ENCODE measurements at regions not wholly inside any gene's neighbourhood (a gene's known extent, or its start where the extent isn't known, plus 50 kb on each side); places are given as distances from the start of the nearest gene placed in this dataset.

DNA sequence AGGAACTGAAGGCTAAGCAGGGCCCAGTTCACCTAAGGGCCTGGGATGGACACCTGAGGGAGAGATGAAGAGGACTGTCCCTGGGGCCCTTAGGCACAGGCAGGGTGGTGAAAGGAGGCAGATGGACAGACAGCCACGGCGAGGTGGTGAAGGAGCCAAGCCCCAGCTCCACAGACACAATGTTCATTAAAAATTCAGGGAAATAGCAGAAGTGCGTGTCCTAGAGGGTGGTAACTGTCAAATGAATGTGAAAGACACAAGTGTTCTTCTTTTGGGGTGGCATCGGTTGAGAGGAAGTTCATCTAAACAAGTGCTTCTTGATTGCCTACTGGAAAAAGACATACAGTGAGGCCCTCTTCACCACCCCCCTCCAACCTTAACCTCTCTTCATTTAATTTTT lies 76.2 kb upstream of the SIX2 start:
- in situ Hi-C loops (cut with MboI; ENCODE audit: low sequenced_read_pairs, unreplicated experiment): no loop called here
- TF ChIP-seq CTCF (IDR thresholded peaks at IDR 0.05; ENCODE audit: borderline replicate concordance, control extremely low read depth, extremely low read depth, insufficient read depth, missing control alignments): no peak

GRCh38 chr2:45084361-45085020 lies 75.2 kb upstream of the SIX2 start:
- no peak for DNase-seq (ENCODE audit: low spot score)
- TF ChIP-seq CTCF (IDR thresholded peaks at IDR 0.05; ENCODE audit: borderline replicate concordance, control extremely low read depth, extremely low read depth, insufficient read depth, missing control alignments): no peak
- in situ Hi-C loops (cut with MboI; ENCODE audit: low sequenced_read_pairs, unreplicated experiment): no loop called here

More for the DNA sequence above, 76.2 kb upstream of the SIX2 start:
- DNase-seq (ENCODE audit: low spot score): no peak

DNA sequence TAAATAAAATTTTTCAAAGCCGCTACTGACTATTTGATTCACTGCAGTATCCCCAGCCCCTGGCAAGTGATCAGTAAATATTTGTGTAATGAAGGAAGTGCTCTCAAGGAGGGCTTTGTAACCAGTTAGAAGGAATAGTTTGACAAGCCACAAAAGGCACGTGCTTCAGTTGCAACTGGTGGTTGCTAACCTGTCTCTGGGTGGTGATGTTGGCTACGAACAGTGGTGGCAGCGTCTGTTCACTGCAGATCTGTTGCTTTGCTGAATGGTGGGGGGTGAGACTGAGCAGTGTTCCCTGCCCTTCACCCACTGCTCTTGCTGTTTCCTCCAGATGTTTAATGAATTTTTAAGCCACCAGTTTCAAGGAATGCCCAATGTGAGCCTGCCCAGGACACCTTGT lies 73.9 kb upstream of the SIX2 start:
- in situ Hi-C loops (cut with MboI; ENCODE audit: low sequenced_read_pairs, unreplicated experiment): no loop called here
- no peak for TF ChIP-seq CTCF (IDR thresholded peaks at IDR 0.05; ENCODE audit: borderline replicate concordance, control extremely low read depth, extremely low read depth, insufficient read depth, missing control alignments)
- no peak for DNase-seq (ENCODE audit: low spot score)

- no peak for DNase-seq (ENCODE audit: low spot score)
- no peak for TF ChIP-seq CTCF (IDR thresholded peaks at IDR 0.05; ENCODE audit: borderline replicate concordance, control extremely low read depth, extremely low read depth, insufficient read depth, missing control alignments)
- in situ Hi-C loops (cut with MboI; ENCODE audit: low sequenced_read_pairs, unreplicated experiment): no loop called here
These were observed 65.5 kb upstream of the SIX2 start for GRCh38 chr2:45074713-45075112.

- in situ Hi-C loops (cut with MboI; ENCODE audit: low sequenced_read_pairs, unreplicated experiment): no loop called here
- TF ChIP-seq CTCF (IDR thresholded peaks at IDR 0.05; ENCODE audit: borderline replicate concordance, control extremely low read depth, extremely low read depth, insufficient read depth, missing control alignments): no peak
- no peak for DNase-seq (ENCODE audit: low spot score)
These were observed 63.6 kb upstream of the SIX2 start for GRCh38 chr2:45072862-45073237.

DNA sequence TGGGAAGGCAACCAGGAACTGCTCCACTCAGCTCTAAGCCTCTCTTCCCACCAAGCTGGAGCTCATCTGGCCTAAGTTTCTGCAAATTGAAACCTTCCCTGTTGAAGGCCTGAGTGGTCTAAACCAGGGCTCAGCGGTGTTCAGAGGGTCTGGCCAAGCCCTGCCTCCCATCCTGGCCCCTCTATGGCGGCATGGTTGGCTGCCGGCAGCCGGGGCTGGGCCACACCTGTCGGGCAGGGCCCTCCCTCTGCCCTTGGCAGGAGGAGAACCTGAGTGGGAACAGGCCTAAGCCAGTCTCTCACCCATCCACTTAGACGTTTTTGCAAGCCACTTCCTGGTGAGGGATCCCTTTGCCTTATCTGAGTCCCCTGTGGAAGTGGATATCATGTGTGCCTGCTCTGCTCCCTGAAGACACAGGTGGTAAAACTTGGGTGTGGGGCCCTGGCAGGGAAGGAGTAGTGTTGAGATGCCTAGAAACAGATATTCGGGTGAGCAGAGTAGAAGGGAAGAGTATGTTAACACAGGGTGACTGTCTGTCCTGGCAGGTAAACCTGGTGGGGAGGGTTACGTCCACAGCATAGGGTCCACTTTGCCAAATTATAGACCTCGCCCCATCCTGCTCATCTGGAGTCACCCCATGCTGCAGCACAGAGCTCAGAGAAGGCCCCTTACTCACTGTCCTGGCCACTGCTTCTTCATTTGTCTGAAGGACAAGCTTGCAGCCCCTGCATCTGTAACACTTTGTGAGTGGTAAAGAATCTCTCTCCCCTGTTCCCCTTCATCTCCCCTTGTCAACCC lies 63.0 kb upstream of the SIX2 start:
- TF ChIP-seq CTCF (IDR thresholded peaks at IDR 0.05; ENCODE audit: borderline replicate concordance, control extremely low read depth, extremely low read depth, insufficient read depth, missing control alignments): no peak
- DNase-seq (ENCODE audit: low spot score): no peak
- in situ Hi-C loops (cut with MboI; ENCODE audit: low sequenced_read_pairs, unreplicated experiment): no loop called here
